ENCODE measurements at regions not wholly inside any gene's neighbourhood (a gene's known extent, or its start where the extent isn't known, plus 50 kb on each side); places are given as distances from the start of the nearest gene placed in this dataset.
"Not testable (repeated sequence)": the region's sequence is repeated elsewhere in the genome, so short reads cannot be mapped to it uniquely, and the experiment has no call there.

GRCh38 chr15:69570454-69570853, 117.8 kb downstream of the RPLP1 start:
- Histone ChIP-seq H3K27ac (ENCODE audit: low read depth in 2 of 2, low read length in 1 of 2) (no peak overlapping the region), H3K79me2 (ENCODE audit: insufficient read depth) (no peaks in the 10 kb centered on the region), H3K9me2 (no peaks in the 10 kb centered on the region), H2AFZ (ENCODE audit: low read depth) (no peak overlapping the region), H3K27me3 (ENCODE audit: insufficient read depth) (0 out of 2 replicates have a peak, but pooled peaks cover 7% of the 10 kb centered on the region), H3K4me2 (no peak overlapping the region), H3F3A (replicated peaks; ENCODE audit: insufficient read depth) (no peaks in the 10 kb centered on the region), H3K9me3 (no peaks in the 10 kb centered on the region), H3K4me1 (ENCODE audit: control insufficient read depth in 1 of 2, insufficient read depth in 2 of 2, low read depth in 1 of 2, low read length in 1 of 2) (0 out of 4 replicates have a peak, but pooled peaks cover 0 to 4% of the 10 kb centered on the region in 2 experiments), H3K9ac (no peak overlapping the region), H3K36me3 (replicated peaks in 1 of 2; ENCODE audit: control insufficient read depth in 1 of 2, insufficient read depth in 2 of 2, low read length in 1 of 2) (no peaks in the 10 kb centered on the region), H4K20me1 (ENCODE audit: insufficient read depth) (no peaks in the 10 kb centered on the region), H3K4me3 (ENCODE audit: low read depth in 2 of 2, low read length in 1 of 2) (no peak overlapping the region)
- DNase-seq: no peak
- CTCF ChIA-PET: no interaction called here
- TF ChIP-seq SIN3A (IDR thresholded peaks at IDR 0.05; ENCODE audit: borderline replicate concordance, low read depth, low read length): no peak
- TF ChIP-seq PBX3 (IDR thresholded peaks at IDR 0.05): no peak
- TF ChIP-seq ELF1 (IDR thresholded peaks at IDR 0.05): no peak
- TF ChIP-seq JUND (IDR thresholded peaks at IDR 0.05): no peak
- TF ChIP-seq TAF1 (IDR thresholded peaks at IDR 0.05; ENCODE audit: borderline replicate concordance, low read depth, low read length): no peak
- TF ChIP-seq USF1 (IDR thresholded peaks at IDR 0.05; ENCODE audit: borderline replicate concordance, low read depth): no peak
- no peak for TF ChIP-seq NRF1 (IDR thresholded peaks at IDR 0.05; ENCODE audit: low read depth, low read length)
- no peak for TF ChIP-seq CTCF (IDR thresholded peaks at IDR 0.05)
- no peak for TF ChIP-seq EZH2phosphoT487 (IDR thresholded peaks at IDR 0.05; ENCODE audit: borderline replicate concordance, low read depth)
- no peak for TF ChIP-seq RFX5 (IDR thresholded peaks at IDR 0.05; ENCODE audit: low read length)
- no peak for TF ChIP-seq GATA2 (CRISPR knock-in tag; IDR thresholded peaks at IDR 0.05)
- no peak for TF ChIP-seq MEF2A (IDR thresholded peaks at IDR 0.05; ENCODE audit: borderline replicate concordance, low read depth)
- TF ChIP-seq RAD21 (IDR thresholded peaks at IDR 0.05; ENCODE audit: low read length): no peak
- POLR2A ChIA-PET: no interaction called here
- 51% methylated on average over 5 of the region's 5 CpGs for WGBS (ENCODE audit: low lambda C conversion rate)

- Histone ChIP-seq H4K20me1 (ENCODE audit: insufficient read depth) (no peaks in the 10 kb centered on the region), H3K4me1 (ENCODE audit: control insufficient read depth in 1 of 2, insufficient read depth in 2 of 2, low read depth in 1 of 2, low read length in 1 of 2) (peaks cover under 1 to 4% of the 10 kb centered on the region in 2 experiments; a peak in 1 of 4 replicates), H3K36me3 (replicated peaks in 1 of 2; ENCODE audit: control insufficient read depth in 1 of 2, insufficient read depth in 2 of 2, low read length in 1 of 2) (no peaks in the 10 kb centered on the region), H3K4me2 (no peak overlapping the region), H3K27me3 (ENCODE audit: insufficient read depth) (0 out of 2 replicates have a peak, but pooled peaks cover 7% of the 10 kb centered on the region), H3K4me3 (ENCODE audit: low read depth in 2 of 2, low read length in 1 of 2) (no peak overlapping the region), H3K9ac (no peak overlapping the region), H3K79me2 (ENCODE audit: insufficient read depth) (no peaks in the 10 kb centered on the region), H3K9me3 (no peaks in the 10 kb centered on the region), H3K9me2 (no peaks in the 10 kb centered on the region), H2AFZ (ENCODE audit: low read depth) (no peak overlapping the region), H3K27ac (ENCODE audit: low read depth in 2 of 2, low read length in 1 of 2) (no peak overlapping the region), H3F3A (replicated peaks; ENCODE audit: insufficient read depth) (no peaks in the 10 kb centered on the region)
- POLR2A ChIA-PET: no interaction called here
- 86% methylated on average over 5 of the region's 5 CpGs for WGBS (ENCODE audit: low lambda C conversion rate)
- CTCF ChIA-PET: no interaction called here
- DNase-seq: no peak
- no peak for TF ChIP-seq JUND (IDR thresholded peaks at IDR 0.05)
Observed at GRCh38 chr15:69570997-69571396, 118.4 kb downstream of the RPLP1 start.

- H3K4me3 ChIP-seq (ENCODE audit: low read depth in 2 of 2, low read length in 1 of 2); H3K27me3 ChIP-seq (ENCODE audit: insufficient read depth); H3K4me2 ChIP-seq; H3F3A ChIP-seq (replicated peaks; ENCODE audit: insufficient read depth); H3K9me2 ChIP-seq; H3K4me1 ChIP-seq (ENCODE audit: control insufficient read depth in 1 of 2, insufficient read depth in 2 of 2, low read depth in 1 of 2, low read length in 1 of 2); H3K36me3 ChIP-seq (replicated peaks in 1 of 2; ENCODE audit: control insufficient read depth in 1 of 2, insufficient read depth in 2 of 2, low read length in 1 of 2); H4K20me1 ChIP-seq (ENCODE audit: insufficient read depth); DNase-seq; H3K9ac ChIP-seq; H3K79me2 ChIP-seq (ENCODE audit: insufficient read depth); H3K27ac ChIP-seq (ENCODE audit: low read depth in 2 of 2, low read length in 1 of 2); H2AFZ ChIP-seq (ENCODE audit: low read depth); H3K9me3 ChIP-seq; POLR2A ChIA-PET: not testable (repeated sequence)
- 90% methylated on average over 2 of the region's 2 CpGs for WGBS (ENCODE audit: low lambda C conversion rate)
- CTCF ChIA-PET: interaction anchor here (1.0 to 2.4 kb wide), 4 partner anchors 44 to 525 kb away, joined by 3 to 11 read pairs (median 5); partner anchors contain the start of gene TLE3
Observed at GRCh38 chr15:69573278-69573677, 120.7 kb downstream of the RPLP1 start.

All from SK-N-SH (cell line).